Rectal smooth muscle tissue (tissue), 1 donor: ENCODE measurements at regions not wholly inside any gene's neighbourhood (a gene's known extent, or its start where the extent isn't known, plus 50 kb on each side); places are given as distances from the start of the nearest gene placed in this dataset.
"Not testable (repeated sequence)": the region's sequence is repeated elsewhere in the genome, so short reads cannot be mapped to it uniquely, and the experiment has no call there.

Experiments
- H3K27ac ChIP-seq: one replicate; pipeline ENCODE4 v1.7.0; 2013; ENCODE audit warnings: low read depth, low read length, inconsistent platforms
- H3K27me3 ChIP-seq: one replicate; pipeline ENCODE4 v1.7.0; 2013; ENCODE audit warnings: low read length; ENCODE audit not compliant: control insufficient read depth, insufficient read depth
- H3K36me3 ChIP-seq: one replicate; pipeline ENCODE4 v1.7.0; 2013; ENCODE audit warnings: low read length; ENCODE audit not compliant: control insufficient read depth, insufficient read depth
- H3K4me1 ChIP-seq: one replicate; pipeline ENCODE4 v1.7.0; 2013; ENCODE audit warnings: low read length; ENCODE audit not compliant: control insufficient read depth, insufficient read depth
- H3K4me3 ChIP-seq: one replicate; pipeline ENCODE4 v1.7.0; 2013; ENCODE audit warnings: low read length
- H3K9ac ChIP-seq: one replicate; pipeline ENCODE4 v1.7.0; 2013; ENCODE audit warnings: low read length

DNA sequence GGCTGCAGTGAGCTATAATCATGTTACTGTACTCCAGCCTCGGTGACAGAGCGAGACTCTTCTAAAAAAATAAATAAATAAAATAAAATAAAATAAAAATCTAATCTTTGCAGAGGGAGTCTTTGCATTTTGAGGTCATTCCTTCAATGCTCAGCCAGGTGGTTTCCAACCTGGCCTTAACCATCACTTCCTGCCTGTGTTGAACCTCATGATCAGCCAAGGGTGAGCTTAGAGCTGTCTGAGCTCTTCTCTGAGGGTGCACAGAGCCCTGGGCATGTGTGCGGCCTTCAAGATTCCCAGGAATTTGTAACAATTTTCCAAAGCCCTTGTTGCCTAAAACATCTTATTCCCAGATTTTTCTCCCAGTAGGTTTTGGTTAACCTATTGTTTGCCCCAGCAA is 94.3 kb downstream of the KCNJ12 start:
- H3K27me3 ChIP-seq, H3K9ac ChIP-seq, H3K4me3 ChIP-seq, H3K27ac ChIP-seq, H3K4me1 ChIP-seq, H3K36me3 ChIP-seq: not testable (repeated sequence)

DNA sequence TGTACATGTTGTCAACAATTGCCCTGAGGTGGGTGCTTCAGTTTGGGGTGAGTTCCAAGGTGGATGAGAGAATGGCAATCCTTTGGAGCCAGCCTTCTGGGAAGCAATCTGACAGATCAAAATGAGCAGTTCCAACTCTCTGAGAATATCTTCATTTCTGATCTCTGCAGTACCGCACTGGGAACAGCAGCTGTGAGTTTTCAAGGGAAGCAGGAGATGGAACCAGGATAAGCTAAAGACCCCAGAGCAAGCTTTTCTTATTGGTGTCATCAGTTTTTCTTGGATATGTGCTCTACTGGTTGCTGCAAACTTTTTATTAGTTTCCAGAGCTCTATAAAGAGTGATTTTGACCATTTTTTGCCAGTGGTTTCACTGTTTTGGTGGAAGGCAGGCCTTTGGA is 94.7 kb downstream of the KCNJ12 start:
- H3K4me1 ChIP-seq, result no peaks in the 10 kb centered on the region
- H3K36me3 ChIP-seq, result no peaks in the 10 kb centered on the region
- H3K27ac ChIP-seq, result no peak overlapping the region
- no peak overlapping the region for H3K4me3 ChIP-seq
- H3K9ac ChIP-seq, result no peak overlapping the region
- no peaks in the 10 kb centered on the region for H3K27me3 ChIP-seq

DNA sequence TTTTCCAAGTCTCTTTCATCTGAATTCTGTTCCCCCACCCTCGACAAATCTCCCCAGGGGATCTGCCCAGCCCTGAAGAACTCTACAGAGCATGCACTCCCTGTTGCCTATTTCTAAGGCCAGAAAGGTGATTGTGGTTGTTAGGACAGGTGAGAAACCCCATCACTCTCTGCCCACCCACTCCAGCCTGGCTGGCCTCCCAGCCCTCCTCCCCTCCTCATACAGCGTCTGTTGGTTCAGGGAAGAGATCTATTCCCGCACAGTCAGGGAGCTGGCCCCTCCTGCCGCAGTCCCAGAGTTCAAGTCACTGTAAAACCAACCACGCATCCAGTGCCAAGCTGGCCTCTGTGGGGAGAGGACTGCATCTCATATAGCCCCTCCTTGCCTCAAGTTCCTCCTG is 98.7 kb downstream of the KCNJ12 start:
- Histone ChIP-seq H3K36me3 (no peaks in the 10 kb centered on the region), H3K4me3 (no peak overlapping the region), H3K27me3 (no peaks in the 10 kb centered on the region), H3K27ac (no peak overlapping the region), H3K9ac (no peak overlapping the region), H3K4me1 (no peaks in the 10 kb centered on the region)

DNA sequence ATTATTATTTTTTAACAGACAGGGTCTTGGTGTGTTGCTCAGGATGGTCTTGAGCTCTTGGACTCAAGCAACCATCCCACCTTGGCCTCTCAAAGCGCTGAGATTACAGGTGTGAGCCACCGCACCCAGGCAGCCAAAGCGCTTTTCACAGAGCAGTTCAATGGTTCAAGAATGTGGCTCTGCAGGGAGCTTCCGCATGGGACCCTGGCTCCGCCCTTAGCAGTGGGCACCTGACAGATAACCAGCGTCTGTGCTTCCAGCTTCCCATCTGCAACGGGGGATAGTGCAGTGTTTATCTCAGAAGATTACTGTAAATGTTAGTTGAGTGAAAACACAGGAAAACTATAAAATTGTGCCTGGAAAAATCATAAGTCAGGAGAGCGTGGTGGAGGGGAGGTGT is 99.4 kb downstream of the KCNJ12 start:
- no peaks in the 10 kb centered on the region for H3K27me3 ChIP-seq
- H3K9ac ChIP-seq, result no peak overlapping the region
- H3K4me1 ChIP-seq, result no peaks in the 10 kb centered on the region
- H3K36me3 ChIP-seq, result no peaks in the 10 kb centered on the region
- H3K27ac ChIP-seq, result no peak overlapping the region
- no peak overlapping the region for H3K4me3 ChIP-seq

DNA sequence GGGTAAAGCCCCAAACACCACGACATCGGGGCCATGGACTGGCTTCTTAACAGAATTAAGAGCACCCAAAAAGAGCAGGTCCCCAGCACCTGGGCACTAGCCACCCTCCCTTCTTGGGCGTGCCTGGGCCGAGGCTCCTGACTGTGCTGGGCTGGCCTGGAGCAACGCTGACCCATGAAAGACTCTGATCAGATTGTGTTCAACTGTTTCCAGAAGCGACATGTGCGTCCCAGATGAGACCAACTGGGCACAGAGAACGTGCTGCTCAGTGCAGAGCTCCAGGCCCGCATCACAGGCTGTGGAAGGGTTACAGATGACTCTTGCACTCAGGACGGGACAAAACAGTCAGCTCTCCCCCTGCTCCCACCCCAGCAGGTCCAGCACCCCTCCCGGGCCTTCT is 100.7 kb downstream of the KCNJ12 start:
- no peak overlapping the region for H3K4me3 ChIP-seq
- H3K27ac ChIP-seq, result no peak overlapping the region
- no peaks in the 10 kb centered on the region for H3K36me3 ChIP-seq
- no peaks in the 10 kb centered on the region for H3K27me3 ChIP-seq
- H3K4me1 ChIP-seq, result no peaks in the 10 kb centered on the region
- H3K9ac ChIP-seq, result no peak overlapping the region

DNA sequence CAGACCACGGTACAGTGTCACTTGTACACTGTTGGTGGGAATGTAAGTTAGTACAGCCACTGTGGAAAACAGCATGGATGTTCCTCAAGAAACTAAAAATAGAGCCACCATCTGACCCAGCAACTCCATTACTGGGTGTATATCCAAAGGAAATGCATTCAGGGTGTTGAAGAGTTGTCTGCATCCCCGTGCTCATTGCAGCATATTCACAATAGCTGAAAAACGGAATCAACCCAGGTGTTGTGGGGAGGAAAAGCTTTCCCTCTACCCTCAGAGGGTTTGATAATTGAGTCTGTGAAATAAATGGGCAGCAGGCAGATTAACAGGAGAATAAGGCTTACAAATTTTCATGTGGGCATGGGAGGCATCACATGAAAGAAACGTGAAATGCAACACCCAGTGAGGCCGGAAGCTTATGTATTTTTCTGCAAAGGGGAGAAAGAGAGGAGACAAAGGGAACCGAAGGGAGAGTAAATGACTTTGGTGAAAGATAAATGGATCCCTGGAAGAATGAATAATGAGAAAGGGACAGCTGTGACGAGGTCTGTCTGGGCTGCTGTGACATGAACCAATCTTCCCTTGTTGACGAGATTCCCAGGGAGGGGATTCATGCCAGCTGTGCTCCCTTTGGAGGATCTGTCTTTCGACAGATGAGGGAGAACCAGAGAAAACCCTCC is 106.2 kb downstream of the KCNJ12 start:
- Histone ChIP-seq H3K4me1 (no peaks in the 10 kb centered on the region), H3K27me3 (no peaks in the 10 kb centered on the region), H3K4me3 (no peak overlapping the region), H3K36me3 (no peaks in the 10 kb centered on the region), H3K9ac (no peak overlapping the region), H3K27ac (no peak overlapping the region)

DNA sequence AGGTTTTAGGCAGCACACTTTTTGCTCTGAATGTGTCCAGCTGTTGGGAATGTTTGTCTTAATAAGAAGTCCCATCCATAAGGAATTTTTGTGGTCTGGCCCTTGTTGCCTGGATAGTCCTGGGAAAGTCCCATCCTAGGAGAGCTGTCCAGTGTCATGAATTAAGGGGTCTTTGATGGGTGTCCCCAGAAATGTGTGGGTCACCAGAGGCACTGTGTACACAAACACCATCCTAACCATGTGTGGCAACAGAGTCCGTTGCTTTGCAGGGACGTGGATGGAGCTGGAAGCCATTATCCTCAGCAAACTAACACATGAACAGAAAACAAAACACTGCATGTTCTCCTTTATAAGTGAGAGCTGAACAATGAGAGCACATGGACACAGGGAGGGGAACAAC is 111.9 kb downstream of the KCNJ12 start:
- H3K27ac ChIP-seq, H3K4me1 ChIP-seq, H3K9ac ChIP-seq, H3K27me3 ChIP-seq, H3K4me3 ChIP-seq, H3K36me3 ChIP-seq: not testable (repeated sequence)

DNA sequence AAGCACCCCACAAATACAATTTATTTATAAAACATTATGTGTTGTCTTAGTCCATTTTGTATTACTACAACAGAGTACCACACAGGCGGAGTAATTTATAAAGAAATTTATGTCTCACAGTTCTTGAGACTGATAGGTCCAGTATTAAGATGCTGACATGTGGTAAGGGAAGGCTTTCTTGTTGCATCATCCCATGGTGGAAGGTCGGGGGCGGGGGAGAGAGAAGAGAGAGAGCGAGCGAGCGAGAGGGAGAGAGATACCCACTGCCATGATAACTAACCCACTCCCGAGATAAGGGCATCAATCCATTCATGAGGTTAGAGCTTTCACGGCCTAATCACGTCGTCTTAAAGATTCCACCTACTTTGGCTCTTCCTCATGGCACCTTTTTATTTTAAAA is 117.8 kb downstream of the KCNJ12 start:
- Histone ChIP-seq H3K9ac (no peak overlapping the region), H3K4me1 (no peaks in the 10 kb centered on the region), H3K27me3 (no peaks in the 10 kb centered on the region), H3K27ac (no peak overlapping the region), H3K4me3 (no peak overlapping the region), H3K36me3 (no peaks in the 10 kb centered on the region)

DNA sequence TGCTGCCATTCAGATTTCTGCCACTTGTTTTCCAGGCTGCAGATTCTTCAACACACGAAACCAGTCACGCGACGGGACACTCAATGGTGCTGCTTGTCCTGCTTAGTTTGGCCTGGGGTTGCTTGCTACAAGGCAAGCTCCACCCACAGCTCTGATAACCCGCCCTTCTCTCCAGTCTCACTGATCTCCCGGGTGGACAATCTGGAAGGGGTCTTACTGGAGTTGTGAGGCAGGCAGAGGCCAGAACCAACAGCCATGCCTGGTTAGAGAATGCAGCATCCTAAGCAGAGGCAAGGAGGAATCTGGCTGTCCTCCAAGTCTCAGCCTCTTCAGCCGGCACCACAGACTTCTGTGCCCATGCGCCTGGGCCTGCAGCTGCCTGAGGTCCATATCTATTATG is 119.1 kb downstream of the KCNJ12 start:
- no peaks in the 10 kb centered on the region for H3K36me3 ChIP-seq
- H3K9ac ChIP-seq, result no peak overlapping the region
- H3K4me1 ChIP-seq, result no peaks in the 10 kb centered on the region
- no peaks in the 10 kb centered on the region for H3K27me3 ChIP-seq
- H3K27ac ChIP-seq, result no peak overlapping the region
- no peak overlapping the region for H3K4me3 ChIP-seq

DNA sequence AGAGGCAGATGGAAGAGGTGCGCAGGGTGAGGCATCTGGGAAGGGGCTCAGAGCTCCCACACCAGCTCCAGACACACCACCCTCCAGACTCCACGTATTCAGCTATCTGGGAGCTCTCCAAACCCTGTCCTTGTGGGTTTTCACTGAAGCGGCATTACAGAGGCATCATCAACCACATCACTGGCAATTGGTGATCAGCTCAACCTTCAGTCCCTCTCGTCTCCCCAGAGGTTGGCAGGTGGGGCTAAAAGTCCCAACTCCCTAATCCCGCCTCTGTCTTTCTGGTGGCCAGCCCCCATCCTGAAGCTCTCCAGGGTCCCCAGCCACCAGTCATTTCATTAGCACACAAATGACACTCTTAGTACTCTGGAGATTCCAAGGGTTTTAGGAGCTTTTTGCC is 123.9 kb downstream of the KCNJ12 start:
- H3K27ac ChIP-seq, result no peak overlapping the region
- H3K9ac ChIP-seq, result no peak overlapping the region
- H3K4me1 ChIP-seq, result no peaks in the 10 kb centered on the region
- no peaks in the 10 kb centered on the region for H3K36me3 ChIP-seq
- H3K4me3 ChIP-seq, result no peak overlapping the region
- H3K27me3 ChIP-seq, result no peaks in the 10 kb centered on the region

DNA sequence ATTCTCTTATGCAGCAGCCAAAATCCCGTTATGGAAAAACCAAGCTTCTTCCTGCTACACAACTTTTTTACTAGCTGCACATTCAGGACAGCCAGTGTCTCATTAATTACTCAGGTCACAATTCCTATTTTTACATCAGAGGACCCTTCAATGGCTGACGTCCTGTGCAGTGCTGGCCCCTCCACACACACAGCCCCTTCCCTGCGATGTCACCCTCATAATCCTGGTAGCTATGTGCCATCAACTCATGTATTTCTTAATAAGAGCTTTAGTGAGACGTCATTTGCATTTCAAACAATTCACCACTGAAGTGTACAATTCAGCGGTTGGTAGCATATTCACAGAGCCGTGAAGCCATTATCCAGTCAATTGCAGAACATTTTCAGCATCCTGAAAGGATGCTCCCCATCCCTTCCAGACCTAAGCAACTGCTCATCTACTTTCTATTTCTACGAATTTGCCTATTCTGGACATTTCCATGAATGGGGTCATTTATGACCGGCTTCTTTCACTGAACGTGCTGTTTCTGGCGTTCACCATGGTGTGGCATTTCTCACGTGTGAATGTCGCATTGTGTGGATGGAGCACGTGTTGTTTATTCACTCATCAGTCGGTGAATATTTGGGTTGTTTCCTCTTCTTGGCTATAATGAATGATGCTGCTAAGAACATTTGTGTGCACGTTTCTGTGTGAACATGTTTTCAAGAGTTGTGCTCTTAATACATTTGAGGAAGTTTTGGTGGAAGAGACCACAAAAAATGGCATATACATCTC is 126.0 kb downstream of the KCNJ12 start:
- H3K9ac ChIP-seq, H3K27me3 ChIP-seq, H3K4me3 ChIP-seq, H3K27ac ChIP-seq, H3K4me1 ChIP-seq, H3K36me3 ChIP-seq: not testable (repeated sequence)

DNA sequence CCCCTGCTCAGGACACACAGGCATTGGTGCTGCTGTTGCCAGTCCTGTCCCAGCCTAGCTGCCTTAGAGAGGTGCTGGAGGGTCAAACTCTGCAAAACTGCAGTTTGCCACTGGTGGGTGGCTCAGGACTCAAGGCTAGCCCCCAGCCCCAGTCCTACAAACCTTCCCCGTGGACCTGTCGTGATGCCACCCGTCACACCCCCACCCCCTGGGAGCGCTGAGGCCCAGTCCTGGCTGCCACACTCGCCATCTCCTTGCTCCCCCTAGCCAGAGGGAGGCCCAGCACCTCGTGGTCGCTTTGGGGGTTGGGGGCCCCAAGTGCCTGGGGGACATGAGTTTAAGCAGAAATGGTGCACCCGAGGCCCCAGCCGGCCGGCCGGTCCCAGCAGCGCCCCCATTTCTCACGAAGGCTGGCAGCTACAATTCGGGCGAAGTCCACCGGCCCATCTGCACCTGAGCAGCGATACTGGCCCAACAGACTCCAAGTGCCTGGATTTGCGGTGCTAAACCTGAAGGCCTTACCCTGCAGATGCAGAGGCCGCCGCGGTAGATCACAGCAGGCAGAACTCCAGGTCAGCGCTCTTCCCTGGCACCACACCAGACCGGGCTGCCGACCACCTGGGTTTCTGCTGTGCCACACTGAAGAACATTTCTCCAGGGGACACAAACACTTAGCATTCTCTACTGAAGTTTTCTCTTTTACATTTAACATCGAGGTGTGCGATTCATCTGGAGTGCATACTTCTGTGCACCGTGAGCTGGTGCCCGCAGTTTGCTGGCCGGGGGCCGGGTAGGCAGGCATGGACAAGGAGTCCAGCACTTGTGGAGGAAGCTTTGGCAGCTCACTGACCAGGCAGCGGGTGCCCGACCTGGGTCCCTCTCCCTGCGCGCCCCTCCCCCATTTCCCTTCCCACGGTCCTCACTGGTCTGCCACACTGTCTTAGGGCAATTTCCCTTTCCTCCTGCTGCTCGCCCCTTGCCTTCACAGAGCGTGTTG is 130.0 kb downstream of the KCNJ12 start:
- no peak overlapping the region for H3K4me3 ChIP-seq
- no peak overlapping the region for H3K9ac ChIP-seq
- H3K27me3 ChIP-seq, result no peaks in the 10 kb centered on the region
- H3K27ac ChIP-seq, result no peak overlapping the region
- no peaks in the 10 kb centered on the region for H3K4me1 ChIP-seq
- H3K36me3 ChIP-seq, result no peaks in the 10 kb centered on the region
